AG09319 (cell line): ENCODE measurements at regions not wholly inside any gene's neighbourhood (a gene's known extent, or its start where the extent isn't known, plus 50 kb on each side); places are given as distances from the start of the nearest gene placed in this dataset.

Experiments
- DNase-seq: peaks from one replicate; pipeline ENCODE4 v3.0.0-alpha.2; 2010; ENCODE audit warnings: low read depth; ENCODE audit errors: extremely low read depth
- TF ChIP-seq, protein P1 (sequence below): IDR thresholded peaks from 2 replicates; pipeline ENCODE4 v1.5.1; 2011; ENCODE audit warnings: low read depth, mild to moderate bottlenecking, inconsistent platforms, low read length, moderate library complexity

DNA sequence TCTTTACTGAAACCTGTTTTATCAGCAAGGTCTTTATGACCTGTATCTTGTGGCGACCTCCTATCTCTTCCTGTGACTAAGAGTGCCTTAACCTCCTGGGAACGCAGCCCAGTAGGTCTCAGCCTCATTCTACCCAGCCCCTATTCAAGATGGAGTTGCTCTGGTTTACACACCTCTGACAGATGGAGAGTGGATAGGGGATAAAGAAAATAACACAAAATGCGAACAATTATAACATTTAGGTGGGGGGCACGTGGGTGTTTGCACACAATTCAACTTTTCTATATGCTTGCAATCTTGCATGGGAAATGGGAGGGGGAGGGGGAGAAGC, 83.3 kb downstream of the RMI2 start:
- DNase-seq = no peak
- TF ChIP-seq, protein P1, sequence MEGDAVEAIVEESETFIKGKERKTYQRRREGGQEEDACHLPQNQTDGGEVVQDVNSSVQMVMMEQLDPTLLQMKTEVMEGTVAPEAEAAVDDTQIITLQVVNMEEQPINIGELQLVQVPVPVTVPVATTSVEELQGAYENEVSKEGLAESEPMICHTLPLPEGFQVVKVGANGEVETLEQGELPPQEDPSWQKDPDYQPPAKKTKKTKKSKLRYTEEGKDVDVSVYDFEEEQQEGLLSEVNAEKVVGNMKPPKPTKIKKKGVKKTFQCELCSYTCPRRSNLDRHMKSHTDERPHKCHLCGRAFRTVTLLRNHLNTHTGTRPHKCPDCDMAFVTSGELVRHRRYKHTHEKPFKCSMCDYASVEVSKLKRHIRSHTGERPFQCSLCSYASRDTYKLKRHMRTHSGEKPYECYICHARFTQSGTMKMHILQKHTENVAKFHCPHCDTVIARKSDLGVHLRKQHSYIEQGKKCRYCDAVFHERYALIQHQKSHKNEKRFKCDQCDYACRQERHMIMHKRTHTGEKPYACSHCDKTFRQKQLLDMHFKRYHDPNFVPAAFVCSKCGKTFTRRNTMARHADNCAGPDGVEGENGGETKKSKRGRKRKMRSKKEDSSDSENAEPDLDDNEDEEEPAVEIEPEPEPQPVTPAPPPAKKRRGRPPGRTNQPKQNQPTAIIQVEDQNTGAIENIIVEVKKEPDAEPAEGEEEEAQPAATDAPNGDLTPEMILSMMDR = no peak

DNA sequence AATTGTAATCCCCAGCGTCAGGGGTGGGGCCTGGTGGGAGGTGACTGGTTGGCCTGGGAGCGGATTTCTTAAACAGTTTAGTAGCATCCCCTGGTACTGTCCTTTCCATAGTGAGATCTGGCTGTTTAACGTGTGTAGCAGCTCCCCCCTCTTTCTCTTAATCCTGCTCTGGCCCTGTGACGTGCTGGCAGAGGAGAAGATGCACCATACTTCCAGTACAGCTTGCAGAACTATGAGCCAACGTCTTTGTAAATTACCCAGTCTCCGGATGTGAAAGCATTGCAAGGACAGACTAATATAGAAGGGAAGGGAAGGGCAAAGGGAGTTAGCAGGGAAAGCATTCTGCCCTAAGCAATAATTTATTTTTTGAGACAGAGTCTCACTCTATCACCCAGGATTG, 83.9 kb downstream of the RMI2 start:
- no peak for DNase-seq
- TF ChIP-seq, protein P1 = no peak

DNA sequence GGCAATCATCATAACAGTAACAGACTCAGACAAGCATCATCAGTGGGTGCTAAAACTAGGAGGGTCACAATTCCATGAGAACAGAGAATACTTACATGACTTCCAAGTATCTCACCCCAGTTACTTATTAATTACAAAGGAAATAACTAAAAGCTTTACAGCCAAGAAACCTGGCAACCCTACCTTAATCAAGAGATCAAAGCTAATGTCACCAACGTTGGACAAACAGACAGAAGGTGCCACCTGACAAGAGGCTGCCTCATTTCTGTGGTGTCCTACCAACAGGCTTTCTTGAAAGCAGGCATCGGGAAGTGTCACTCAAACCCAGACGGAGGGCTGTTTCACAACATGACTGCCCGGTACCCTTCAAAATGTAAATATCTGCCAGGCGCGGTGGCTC, 84.6 kb downstream of the RMI2 start:
- DNase-seq = no peak

DNA sequence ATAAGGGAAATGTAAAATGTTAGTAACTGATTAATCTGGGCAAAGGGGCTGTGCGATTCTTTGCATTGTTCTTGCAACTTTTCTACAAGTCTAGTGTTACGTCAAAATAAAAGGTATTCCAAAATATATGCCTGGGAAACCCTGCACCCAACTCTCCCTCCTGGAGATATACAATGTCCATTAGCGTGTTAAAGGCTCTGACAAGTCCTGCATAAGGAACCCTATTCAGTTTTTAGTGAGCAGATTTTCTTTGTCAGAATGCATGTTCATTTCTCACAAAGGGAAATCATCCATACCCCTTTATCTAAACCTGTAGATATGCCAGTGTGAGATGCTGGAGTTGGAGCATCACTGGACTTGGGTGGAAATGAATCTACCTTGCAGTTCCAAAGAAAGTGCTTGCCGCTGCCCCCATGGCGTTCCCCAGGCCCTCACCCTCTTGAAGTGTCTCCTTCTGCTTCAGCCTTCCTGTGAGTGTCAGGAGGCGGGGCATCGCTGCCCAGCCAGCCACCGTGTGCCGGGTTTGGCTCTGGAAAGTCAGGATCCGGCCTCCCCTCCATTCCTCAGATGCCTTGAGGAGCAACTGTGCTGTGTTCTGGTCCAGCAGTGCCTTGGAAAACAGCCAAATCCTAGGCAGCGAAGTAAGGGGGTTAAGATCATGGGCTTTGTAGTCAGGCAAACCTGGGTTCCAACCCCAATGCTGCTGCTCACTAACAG, 85.5 kb downstream of the RMI2 start:
- DNase-seq = no peak
- TF ChIP-seq, protein P1 = no peak

More for the DNA sequence above, 84.6 kb downstream of the RMI2 start:
- TF ChIP-seq, protein P1 = no peak

DNA sequence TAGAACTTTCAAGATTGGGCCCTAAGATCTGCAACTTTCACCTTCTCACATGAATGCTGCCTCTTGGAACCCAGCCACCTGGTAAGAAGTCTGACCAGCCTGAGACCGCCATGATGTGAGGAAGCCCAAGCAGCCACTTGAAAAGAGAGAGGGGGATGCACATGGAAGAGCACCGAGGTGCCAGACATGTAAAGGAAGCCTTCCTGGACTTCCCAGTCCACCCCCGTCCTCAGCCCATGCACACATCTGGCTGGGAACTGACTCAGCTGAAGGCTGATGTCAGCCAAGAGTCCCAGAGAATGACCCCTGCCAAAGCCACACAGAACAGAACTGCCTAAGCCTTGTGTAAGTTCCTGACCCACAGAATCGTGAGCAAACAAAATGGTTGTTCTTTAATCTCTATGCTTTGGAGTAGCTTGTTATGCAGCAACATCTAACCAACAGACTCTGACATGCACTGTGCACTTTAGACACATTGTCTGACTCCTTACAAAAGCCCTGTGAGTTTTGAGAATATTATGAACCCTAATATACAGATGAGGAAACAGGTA, 86.7 kb downstream of the RMI2 start:
- DNase-seq = no peak
- TF ChIP-seq, protein P1 = no peak

DNA sequence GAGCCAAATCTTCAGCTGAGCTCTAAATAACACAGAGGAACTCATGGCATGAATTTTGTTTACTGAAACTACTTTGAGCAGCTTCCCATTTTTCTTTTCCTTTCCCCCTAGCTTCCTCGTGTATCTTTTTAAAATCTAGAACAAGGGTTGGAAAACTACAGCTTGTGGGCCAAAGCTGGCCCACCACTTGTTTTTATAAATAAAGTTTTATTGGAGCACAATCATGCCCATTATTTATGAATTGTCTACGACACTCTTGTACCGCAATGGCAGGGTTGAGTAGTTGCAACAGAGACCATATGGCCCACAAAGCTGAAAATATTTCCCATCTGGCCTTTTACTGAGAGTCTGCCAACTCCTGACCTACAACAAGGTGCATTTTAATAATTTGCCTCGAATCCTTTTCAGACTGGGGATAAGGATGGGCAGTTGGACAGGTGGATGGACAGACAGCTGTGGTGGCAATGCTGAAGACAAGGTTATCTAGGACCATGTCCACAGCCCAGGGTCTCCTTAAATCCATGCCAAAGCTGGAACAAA, 87.7 kb downstream of the RMI2 start:
- no peak for DNase-seq
- TF ChIP-seq, protein P1 = no peak

DNA sequence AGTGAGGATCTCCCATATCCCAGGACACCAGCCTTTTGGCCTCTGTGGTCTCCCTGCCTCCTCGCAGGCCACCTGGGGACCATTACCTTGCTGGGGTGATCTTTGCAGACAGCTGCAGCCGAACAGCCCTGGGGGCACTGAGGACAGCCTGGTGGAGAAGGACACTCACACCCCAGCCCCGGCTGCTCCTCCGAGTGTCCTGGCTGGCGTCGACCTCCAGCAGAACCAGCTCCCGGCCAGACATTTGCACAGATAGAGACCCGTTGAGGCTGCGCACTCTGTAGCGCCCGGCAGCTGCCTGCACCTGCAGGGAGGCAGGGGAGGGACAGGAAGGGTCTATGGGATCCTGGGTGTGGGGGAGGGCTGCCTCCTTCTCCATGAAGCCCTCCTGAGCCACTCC, 90.3 kb downstream of the RMI2 start:
- TF ChIP-seq, protein P1 = no peak
- DNase-seq = no peak
